GM21423 (cell line): ENCODE measurements at regions not wholly inside any gene's neighbourhood (a gene's known extent, or its start where the extent isn't known, plus 50 kb on each side); places are given as distances from the start of the nearest gene placed in this dataset.
"Not testable (repeated sequence)": the region's sequence is repeated elsewhere in the genome, so short reads cannot be mapped to it uniquely, and the experiment has no call there.

ENCODE experiments used
- ATAC-seq: cut with Tn5 transposase; IDR thresholded peaks from one replicate; pipeline ENCODE4 v1.9.1; 2021; ENCODE audit warnings: mild to moderate bottlenecking, moderate library complexity; ENCODE audit not compliant: unreplicated experiment

DNA sequence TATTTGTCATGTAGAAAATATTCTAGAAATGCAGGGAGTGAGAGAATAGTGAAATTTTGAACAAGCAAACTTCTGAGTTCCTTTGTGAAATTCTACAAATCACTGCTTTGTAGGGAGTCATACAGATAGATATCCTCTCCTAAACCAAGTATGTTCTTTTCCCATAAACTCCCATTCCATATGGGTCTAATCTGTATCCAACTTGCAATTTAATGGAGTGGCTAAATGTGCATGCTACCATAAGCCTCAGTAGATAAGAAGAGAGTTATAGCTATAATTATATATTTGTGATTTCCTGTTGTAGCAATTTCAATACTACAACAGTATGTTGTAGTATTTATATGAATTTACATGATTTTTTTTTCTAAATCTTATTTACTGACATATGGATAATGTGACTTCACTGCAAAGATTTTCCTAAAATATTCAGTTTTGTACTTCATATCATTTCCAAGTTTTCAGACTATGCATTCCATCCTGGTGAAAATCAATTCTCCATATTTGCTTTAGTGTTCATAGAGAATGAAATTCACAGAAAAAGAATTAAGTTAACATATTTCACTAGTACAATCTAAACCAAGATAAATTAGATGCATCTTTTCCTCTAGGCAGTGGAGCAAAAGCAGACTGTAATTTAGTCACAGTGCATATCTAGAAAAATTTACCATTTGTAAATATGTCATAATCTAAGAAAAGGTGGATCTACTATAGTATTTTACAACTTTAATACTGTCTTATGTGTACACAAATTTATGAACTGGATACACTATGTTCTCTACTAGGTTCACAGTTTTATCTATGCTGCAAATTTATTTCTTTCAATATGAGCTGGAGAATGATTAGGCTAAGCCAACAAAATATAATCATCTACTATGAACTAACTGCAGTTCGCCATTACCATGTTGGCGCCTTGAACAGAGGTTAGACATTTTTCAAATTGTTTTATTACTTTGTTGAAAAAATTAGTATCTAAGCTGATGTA, 372.9 kb upstream of the NDST3 start:
- no peak for ATAC-seq

DNA sequence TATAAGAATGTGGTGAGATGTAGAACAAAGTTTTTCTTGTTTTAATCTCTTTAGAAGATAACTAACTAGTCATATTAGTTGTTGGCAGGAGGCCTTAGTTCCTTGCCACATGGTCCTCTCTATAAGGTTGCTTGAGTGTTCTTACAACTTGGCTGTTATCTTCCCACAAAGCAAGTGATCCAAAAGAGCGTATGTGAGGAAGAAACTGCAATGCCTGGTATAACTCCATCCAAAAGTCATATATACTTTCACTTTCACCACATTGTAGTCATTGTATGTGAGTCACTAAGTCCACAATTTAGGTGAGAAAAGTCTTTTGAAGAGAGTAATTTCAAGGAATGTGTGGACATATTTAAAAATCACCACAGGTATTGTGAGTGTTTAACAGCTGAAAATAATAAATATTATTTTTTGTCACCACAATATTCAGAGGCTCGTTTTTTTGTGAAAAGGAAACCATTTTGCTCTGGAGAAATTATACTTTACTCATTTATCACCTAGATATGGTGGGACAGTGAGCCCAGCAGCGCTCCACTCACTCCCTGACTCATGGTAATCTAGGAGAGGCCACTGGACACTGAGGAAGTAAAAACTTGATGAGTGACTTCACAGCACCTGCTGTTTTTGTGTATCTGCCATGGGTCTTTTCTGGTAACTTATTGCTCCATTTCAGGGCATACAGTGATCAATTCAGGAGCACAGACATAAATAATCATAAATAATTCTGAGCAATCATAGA, 369.4 kb upstream of the NDST3 start:
- no peak for ATAC-seq

DNA sequence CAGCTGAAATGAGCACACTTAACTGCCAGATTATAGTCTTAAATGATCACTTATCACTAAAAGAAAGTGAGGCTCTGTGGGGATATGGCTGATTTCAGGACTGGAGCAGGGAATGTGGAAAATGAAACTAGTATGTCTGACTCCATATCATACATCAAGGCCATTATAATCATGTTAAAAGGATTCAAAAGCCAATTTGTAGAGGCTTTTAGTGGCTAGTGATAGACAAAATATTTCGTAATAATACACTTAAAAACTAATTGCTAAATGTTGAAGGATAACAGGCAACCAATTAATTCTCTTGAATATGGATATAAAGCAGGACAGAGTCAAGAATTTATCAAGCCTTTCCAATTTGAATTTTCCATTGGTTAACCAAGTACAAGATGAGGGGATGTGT, 358.1 kb upstream of the NDST3 start:
- ATAC-seq: no peak

DNA sequence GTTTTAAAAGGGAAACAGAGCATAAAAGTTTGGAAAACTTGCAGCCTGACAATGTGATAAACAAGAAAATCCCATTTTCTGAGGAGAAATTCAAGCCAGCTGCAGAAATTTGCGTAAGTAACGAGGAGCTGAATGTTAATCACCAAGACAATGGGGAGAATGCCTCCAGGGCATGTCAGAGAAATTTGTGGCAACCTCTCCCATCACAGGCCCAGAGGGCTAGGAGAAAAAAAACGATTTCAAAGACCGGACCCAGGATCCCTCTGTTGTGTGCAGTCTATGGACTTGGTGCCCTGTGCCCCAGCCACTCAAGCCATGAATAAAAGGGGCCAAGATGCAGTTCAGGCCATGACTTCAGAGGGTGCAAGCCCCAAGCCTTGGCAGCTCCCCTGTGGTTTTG, 355.4 kb upstream of the NDST3 start:
- ATAC-seq: no peak

GRCh38 chr4:117691572-117692351, 342.5 kb upstream of the NDST3 start:
- ATAC-seq: no peak

GRCh38 chr4:117692538-117692937, 341.7 kb upstream of the NDST3 start:
- ATAC-seq: no peak

GRCh38 chr4:117699595-117699994, 334.7 kb upstream of the NDST3 start:
- no peak for ATAC-seq

DNA sequence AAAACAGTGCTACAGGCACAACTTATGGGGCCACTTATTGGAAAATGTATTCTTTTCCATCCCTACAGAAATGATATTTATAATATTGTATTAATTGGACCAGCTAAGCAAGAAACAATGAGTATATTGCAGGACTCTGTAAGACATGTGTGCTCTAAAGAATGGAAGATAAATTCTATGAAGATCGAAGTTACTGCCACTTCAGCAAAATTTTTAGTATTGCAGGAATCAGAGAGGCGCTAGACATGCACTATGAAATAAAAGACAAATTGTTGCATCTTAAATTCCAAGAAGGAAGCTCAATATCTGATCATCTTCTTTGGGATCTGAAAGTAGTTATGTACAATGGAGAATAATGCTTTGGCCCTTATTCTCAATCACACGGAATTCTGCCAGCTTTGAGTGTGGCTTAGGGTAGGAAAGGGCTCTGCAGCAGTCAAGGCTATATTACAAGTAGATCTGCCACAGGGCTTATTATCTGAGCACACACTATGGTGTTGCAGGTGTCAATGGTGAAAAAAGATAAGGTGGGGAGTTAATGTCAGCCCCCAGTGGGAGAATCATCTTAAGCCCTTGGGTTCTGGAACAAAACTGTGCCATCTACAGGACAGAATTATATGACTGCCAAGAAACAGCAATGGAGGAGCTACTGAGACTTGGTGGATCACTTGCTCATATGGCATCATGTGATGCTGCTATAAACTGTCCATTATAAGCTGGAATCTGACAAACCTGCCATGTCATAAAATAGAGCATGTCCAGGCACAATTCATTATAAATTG, 334.0 kb upstream of the NDST3 start:
- no peak for ATAC-seq

GRCh38 chr4:117702353-117702752, 331.9 kb upstream of the NDST3 start:
- ATAC-seq: no peak

DNA sequence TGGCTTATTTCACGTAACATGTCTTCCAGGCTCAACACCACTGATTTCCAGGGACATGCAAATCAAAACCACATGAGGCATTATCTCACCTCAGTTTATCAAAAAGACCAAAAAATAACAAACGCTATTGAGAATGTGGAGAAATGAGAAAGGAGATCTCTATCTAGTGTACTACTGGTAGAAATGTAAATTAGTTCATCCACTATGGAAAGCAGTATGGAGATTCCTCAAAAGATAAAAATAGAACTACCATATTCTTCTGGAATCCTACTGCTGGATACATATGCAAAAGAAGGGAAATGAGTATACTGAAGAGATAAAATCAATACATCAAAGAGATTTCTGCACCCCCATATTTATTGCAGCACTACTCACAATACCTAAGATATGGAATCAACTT, 329.6 kb upstream of the NDST3 start:
- no peak for ATAC-seq

GRCh38 chr4:117740736-117741135, 293.6 kb upstream of the NDST3 start:
- ATAC-seq: no peak

- ATAC-seq: not testable (repeated sequence)
These were observed 288.9 kb upstream of the NDST3 start for GRCh38 chr4:117745379-117745778.

GRCh38 chr4:117755438-117755837, 278.8 kb upstream of the NDST3 start:
- ATAC-seq: no peak

DNA sequence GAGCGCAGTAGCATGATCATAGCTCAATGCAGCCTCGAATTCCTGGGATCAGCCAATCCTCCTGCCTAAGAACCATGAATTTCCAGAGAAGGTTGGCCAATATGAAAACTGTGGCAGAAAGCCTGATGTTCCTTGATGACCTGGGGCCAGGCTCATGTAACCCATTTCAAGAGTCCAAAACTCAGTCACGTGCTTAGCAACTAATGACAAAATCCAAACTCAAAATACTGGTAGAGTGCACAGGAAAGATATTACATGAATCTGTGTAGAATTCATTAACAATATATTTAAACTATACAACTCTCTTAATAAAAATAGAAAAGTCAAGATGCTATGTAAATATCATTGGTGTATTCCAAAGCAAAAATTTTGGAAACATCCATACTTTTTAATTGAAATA, 265.7 kb upstream of the NDST3 start:
- ATAC-seq: no peak

- ATAC-seq: no peak
These were observed 263.8 kb upstream of the NDST3 start for GRCh38 chr4:117770269-117771102.

GRCh38 chr4:117771647-117772337, 262.5 kb upstream of the NDST3 start:
- ATAC-seq: no peak

- ATAC-seq: no peak
These were observed 261.0 kb upstream of the NDST3 start for GRCh38 chr4:117773064-117773936.

DNA sequence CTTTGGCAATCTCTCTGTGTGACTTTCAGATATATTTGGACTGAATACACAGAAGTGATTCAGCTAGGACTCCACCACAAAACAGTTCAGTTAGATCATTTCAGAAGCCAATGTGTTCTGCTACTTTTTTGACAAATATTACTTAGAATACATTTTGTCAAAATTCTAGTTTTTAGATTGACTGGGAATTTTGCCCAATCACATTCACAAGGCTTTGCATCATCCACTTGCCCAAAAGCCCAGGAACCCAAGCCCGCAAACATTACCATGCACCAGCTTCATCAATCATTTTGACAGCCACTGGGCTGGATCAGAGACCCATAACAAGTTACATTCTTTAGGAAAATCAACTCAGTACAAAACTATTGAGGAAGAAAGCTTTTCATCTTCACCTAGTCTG, 256.6 kb upstream of the NDST3 start:
- ATAC-seq: no peak
